Thoracic aorta (tissue), 2 donors: ENCODE measurements at regions not wholly inside any gene's neighbourhood (a gene's known extent, or its start where the extent isn't known, plus 50 kb on each side); places are given as distances from the start of the nearest gene placed in this dataset.

Experiments used
- ATAC-seq: fragments of 150-250 bp; one replicate; pipeline ENCODE4 v1.8.0; 2017; ENCODE audit warnings: low read depth; ENCODE audit not compliant: insufficient number of reproducible peaks, low FRiP score
- DNase-seq: peaks from one replicate; pipeline ENCODE4 v3.0.0-alpha.2; 2020; ENCODE audit warnings: low spot score
- H3K27ac ChIP-seq, 2 donors: fragments of 200-600 bp; sonication (generic); 1 replicate in 1 of 2; 2 replicates in 1 of 2; pipeline ENCODE4 v1.5.1; 2016; ENCODE audit warnings: mild to moderate bottlenecking in 2 of 2, moderate library complexity in 2 of 2
- H3K27me3 ChIP-seq: fragments of 200-600 bp; sonication (generic); replicated peaks from 2 replicates; pipeline ENCODE4 v1.6.0; 2016; ENCODE audit warnings: mild to moderate bottlenecking; ENCODE audit not compliant: insufficient read depth
- H3K36me3 ChIP-seq: fragments of 200-600 bp; sonication (generic); one replicate; pipeline ENCODE4 v1.5.1; 2016
- H3K4me1 ChIP-seq, 2 donors: fragments of 200-600 bp; sonication (generic); 1 replicate in 1 of 2; 2 replicates in 1 of 2; pipeline versions ENCODE4 v1.5.1 to v1.6.0; 2016; ENCODE audit warnings: low read depth in 2 of 2, mild to moderate bottlenecking in 1 of 2; ENCODE audit not compliant: control insufficient read depth in 1 of 2
- H3K4me3 ChIP-seq: fragments of 200-600 bp; sonication (generic); 2 replicates; pipeline ENCODE4 v1.5.1; 2016; ENCODE audit warnings: mild to moderate bottlenecking
- H3K9me3 ChIP-seq: fragments of 200-600 bp; sonication (generic); 2 replicates; pipeline ENCODE4 v1.5.1; 2016
- CTCF ChIP-seq: fragments of 200-600 bp; sonication (generic); IDR thresholded peaks from one replicate; pipeline ENCODE4 v1.5.1; 2019; ENCODE audit warnings: antibody characterized with exemption

GRCh38 chr1:56149761-56150160, 429.6 kb downstream of the PLPP3 start:
- Histone ChIP-seq H3K9me3 (no peaks in the 10 kb centered on the region), H3K27me3 (no peaks in the 10 kb centered on the region), H3K4me3 (no peak overlapping the region), H3K27ac (no peak overlapping the region), H3K36me3 (no peaks in the 10 kb centered on the region), H3K4me1 (peaks cover 8 to 30% of the 10 kb centered on the region in 2 donors)
- TF ChIP-seq CTCF = no peak
- DNase-seq = no peak
- ATAC-seq = no peak

GRCh38 chr1:56148326-56149193, 430.8 kb downstream of the PLPP3 start:
- H3K9me3 ChIP-seq = no peaks in the 10 kb centered on the region
- no peaks in the 10 kb centered on the region for H3K27me3 ChIP-seq
- ATAC-seq = no peak
- no peaks in the 10 kb centered on the region for H3K36me3 ChIP-seq
- H3K4me3 ChIP-seq = no peak overlapping the region
- no peak overlapping the region for H3K27ac ChIP-seq
- TF ChIP-seq CTCF = no peak
- no peak for DNase-seq
- peaks cover 10 to 34% of the 10 kb centered on the region in 2 donors for H3K4me1 ChIP-seq

- no peak for TF ChIP-seq CTCF
- H3K27ac ChIP-seq = no peak overlapping the region
- ATAC-seq = no peak
Measured at GRCh38 chr1:56147459-56147858, 431.9 kb downstream of the PLPP3 start.

GRCh38 chr1:56147034-56147433, 432.3 kb downstream of the PLPP3 start:
- Histone ChIP-seq H3K36me3 (no peaks in the 10 kb centered on the region), H3K4me1 (peaks cover 11 to 35% of the 10 kb centered on the region in 2 donors), H3K4me3 (no peak overlapping the region), H3K27me3 (no peaks in the 10 kb centered on the region), H3K27ac (peak overlapping the region; percentile 4 to 39), H3K9me3 (no peaks in the 10 kb centered on the region)
- no peak for DNase-seq
- no peak for TF ChIP-seq CTCF
- ATAC-seq = no peak

More at GRCh38 chr1:56147459-56147858, 431.9 kb downstream of the PLPP3 start:
- no peaks in the 10 kb centered on the region for H3K27me3 ChIP-seq
- DNase-seq = no peak
- no peak overlapping the region for H3K4me3 ChIP-seq
- H3K4me1 ChIP-seq = peaks cover 11 to 35% of the 10 kb centered on the region in 2 donors
- H3K36me3 ChIP-seq = no peaks in the 10 kb centered on the region
- H3K9me3 ChIP-seq = no peaks in the 10 kb centered on the region

- ATAC-seq (no peak), DNase-seq (no peak)
- no peak for TF ChIP-seq CTCF
- Histone ChIP-seq H3K27ac (peak overlapping the region; percentile 4 to 39), H3K4me1 (peaks cover 11 to 35% of the 10 kb centered on the region in 2 donors), H3K36me3 (no peaks in the 10 kb centered on the region), H3K4me3 (no peak overlapping the region), H3K27me3 (no peaks in the 10 kb centered on the region), H3K9me3 (no peaks in the 10 kb centered on the region)
Measured at GRCh38 chr1:56146449-56146848, 432.9 kb downstream of the PLPP3 start.
